Astrocyte of the spinal cord (primary cell): ENCODE measurements at regions not wholly inside any gene's neighbourhood (a gene's known extent, or its start where the extent isn't known, plus 50 kb on each side); places are given as distances from the start of the nearest gene placed in this dataset.

Source experiments
- DNase-seq: peaks from one replicate; pipeline ENCODE4 v3.0.0; 2011; ENCODE audit warnings: low read depth, low spot score
- H3K4me3 ChIP-seq: 2 replicates; pipeline ENCODE4 v1.5.1; 2011; ENCODE audit warnings: low read depth, mild to moderate bottlenecking, low read length, moderate library complexity
- in situ Hi-C: cut with HindIII; loops from 2 replicates; pipeline ENCODE4 v1.10.0; 2017; ENCODE audit warnings: low sequenced_read_pairs
- TF ChIP-seq, protein P1 (sequence below): IDR thresholded peaks from 2 replicates; pipeline ENCODE4 v1.5.1; 2012; ENCODE audit warnings: low read depth, mild to moderate bottlenecking, low read length, inconsistent platforms

DNA sequence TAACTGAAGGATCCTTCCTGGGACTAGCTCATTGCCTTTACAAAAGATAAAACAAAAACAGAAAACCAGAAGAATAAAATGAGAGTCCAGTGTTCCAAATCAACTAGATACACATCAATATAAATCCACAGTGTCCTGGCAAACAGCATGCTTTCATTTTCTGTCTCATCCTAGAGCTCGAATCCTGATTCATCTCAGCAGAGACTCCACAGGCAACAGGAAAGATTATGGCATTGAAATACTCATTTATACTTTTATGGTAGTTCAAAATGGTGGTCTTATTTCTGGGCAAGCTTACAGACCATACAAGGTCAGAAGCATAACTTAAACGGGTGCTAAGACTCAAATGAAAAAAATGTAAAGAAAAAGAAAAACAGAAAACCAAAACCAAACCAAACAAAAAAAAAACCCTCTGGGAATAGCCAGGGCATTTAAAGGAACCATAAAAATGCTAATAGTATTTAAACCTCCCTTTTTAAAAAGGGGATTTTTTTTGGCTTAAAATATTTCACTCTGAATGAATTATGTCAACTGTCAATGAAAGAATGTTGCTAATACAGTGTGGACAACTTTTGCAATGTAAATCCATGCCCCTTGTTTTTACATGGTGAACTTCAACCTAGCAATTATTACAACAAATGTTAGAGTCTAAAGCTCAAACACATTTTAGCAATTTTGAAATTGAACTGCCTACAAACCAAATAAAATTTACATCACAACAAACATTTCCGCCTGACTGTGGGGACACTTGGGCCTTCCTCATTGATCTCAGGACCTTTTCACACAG lies 57.9 kb downstream of the GPR101 start:
- DNase-seq: no peak
- no peak overlapping the region for H3K4me3 ChIP-seq
- TF ChIP-seq, protein P1, sequence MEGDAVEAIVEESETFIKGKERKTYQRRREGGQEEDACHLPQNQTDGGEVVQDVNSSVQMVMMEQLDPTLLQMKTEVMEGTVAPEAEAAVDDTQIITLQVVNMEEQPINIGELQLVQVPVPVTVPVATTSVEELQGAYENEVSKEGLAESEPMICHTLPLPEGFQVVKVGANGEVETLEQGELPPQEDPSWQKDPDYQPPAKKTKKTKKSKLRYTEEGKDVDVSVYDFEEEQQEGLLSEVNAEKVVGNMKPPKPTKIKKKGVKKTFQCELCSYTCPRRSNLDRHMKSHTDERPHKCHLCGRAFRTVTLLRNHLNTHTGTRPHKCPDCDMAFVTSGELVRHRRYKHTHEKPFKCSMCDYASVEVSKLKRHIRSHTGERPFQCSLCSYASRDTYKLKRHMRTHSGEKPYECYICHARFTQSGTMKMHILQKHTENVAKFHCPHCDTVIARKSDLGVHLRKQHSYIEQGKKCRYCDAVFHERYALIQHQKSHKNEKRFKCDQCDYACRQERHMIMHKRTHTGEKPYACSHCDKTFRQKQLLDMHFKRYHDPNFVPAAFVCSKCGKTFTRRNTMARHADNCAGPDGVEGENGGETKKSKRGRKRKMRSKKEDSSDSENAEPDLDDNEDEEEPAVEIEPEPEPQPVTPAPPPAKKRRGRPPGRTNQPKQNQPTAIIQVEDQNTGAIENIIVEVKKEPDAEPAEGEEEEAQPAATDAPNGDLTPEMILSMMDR: no peak
- in situ Hi-C loops: no loop called here

DNA sequence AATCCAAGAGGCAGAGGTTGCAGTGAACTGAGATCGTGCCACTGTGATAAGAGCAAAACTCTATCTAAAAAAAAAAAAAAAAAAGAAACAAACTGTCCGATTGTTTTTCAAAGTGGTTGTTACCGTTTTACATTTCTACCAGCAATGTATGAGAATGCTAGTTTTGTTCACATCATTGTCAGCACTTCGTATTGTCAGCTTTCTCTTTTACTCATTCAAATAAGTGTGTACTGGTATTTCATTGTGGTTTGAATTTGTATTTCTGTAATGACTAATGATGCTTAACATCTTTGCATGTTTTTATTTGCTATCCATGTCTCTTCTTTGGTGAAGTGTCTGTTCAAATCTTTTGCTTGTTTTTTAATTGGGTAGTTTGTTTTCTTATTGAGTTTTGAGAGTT lies 65.8 kb downstream of the GPR101 start:
- in situ Hi-C loops: no loop called here
- no peak overlapping the region for H3K4me3 ChIP-seq
- no peak for DNase-seq
- TF ChIP-seq, protein P1: no peak

DNA sequence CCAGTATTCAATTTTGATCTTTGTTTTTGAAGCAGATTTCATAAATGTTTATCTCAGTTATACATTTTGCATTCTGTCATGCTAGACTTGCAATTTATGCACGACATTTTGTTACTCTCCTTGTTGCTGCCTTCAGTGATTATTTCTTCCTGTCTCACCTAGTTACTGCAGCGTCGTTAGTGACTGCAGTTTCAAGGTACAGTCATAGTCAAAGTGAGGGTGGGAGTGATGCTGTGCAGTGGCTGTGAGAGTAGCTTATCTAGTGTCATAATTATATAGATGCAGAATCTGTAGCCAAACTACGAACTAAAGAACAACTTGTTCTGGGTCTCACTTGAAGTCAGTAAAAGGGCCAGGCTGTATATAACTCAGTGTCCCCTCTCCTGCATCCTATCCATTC lies 69.8 kb downstream of the GPR101 start:
- TF ChIP-seq, protein P1: no peak
- DNase-seq: no peak
- no peak overlapping the region for H3K4me3 ChIP-seq
- in situ Hi-C loops: no loop called here

DNA sequence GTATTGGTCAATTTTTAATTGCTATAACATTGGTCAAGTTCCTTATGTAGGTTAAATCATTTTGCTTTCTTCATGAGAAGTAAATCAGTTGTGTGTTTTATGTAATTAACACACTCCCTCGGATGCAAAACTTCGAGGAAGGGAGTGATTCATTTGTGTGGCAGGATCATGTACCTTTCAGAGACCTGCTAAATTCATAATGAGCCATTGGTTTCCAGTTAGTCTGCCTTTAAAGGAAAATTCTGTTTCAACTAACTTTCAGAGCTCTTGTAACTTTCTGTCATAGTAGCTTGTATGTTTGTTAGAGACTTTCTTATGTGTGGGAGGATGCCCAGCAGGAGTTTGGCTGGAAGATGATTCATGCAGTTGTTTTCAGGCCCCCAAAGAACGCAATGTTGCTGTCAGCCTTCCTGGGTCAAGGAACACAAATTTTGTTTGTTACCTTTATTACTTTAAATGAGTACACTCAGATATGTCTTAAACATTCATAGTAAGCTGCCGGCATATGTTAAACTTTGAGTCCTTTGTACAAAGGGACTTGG lies 72.1 kb downstream of the GPR101 start:
- TF ChIP-seq, protein P1: no peak
- peak; percentile 30 for DNase-seq

DNA sequence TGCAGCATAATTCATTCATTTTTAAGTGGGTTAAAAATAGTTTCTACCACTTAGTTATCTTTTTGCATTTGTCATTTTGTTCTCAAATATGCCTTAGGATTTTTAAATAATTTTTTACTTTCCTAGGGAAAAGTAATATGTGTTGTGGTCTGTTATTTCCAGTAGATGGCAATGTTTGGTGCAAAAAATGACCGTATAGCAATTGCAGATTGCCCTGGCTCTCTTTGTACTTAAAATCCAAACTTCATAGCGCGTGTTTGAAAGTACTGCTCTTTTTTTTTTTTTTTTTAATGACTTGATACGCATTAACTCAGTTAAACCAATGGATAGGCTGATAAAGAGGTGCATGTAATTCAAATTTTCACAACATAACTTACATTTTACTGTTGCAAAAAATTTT lies 74.4 kb upstream of the RBMX start:
- peak; percentile 44 for DNase-seq
- TF ChIP-seq, protein P1: peak; percentile 40
- in situ Hi-C loops: no loop called here
- H3K4me3 ChIP-seq: no peak overlapping the region

More for the DNA sequence above, 72.1 kb downstream of the GPR101 start:
- H3K4me3 ChIP-seq: no peak overlapping the region
- in situ Hi-C loops: no loop called here

DNA sequence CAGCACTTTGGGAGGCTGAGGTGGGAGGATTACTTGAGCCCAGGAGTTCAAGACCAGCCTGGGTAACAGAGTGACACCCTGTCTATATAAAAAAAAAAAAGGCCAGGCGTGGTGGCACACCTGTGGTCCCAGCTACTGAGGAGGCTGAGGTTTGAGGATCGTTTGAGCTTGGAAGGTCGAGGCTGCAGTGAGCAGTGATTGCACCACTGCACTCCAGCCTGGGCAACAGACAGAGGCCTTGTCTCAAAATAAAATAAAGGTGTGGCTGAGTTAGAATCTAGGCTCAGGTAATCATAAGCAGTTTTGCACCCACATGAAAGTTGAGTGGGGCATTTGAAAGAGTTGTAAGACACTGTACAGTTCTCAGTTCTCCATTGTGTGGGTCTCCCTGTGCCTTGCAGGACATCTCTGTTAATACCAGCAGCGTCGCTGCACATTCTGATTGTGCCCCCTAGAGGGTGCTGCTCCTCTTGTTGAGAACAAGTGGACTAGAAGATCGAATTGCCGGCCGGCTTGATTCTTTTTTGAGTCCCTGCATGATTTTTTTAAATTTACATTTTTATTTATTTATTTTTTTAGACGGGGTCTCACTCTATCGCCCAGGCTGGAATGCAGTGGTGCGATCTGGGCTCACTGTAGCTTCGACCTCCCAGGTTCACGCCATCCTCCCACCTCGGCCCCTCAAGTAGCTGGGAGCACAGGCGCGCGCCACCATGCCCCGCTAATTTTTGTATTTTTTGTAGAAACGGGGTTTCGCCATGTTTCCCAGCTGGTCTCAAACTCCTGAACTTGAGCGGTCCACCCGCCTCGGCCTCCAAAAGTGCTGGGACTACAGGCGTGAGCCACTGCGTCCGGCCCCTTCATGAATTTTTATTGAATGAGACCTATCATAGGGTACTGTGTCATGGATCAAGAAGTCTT lies 73.6 kb upstream of the RBMX start:
- in situ Hi-C loops: no loop called here

More for the DNA sequence above, 73.6 kb upstream of the RBMX start:
- TF ChIP-seq, protein P1: peak; percentile 68
- peak; percentile 76 for DNase-seq
- H3K4me3 ChIP-seq: no peak overlapping the region
